CD14-positive monocyte (primary cell): ENCODE measurements at regions not wholly inside any gene's neighbourhood (a gene's known extent, or its start where the extent isn't known, plus 50 kb on each side); places are given as distances from the start of the nearest gene placed in this dataset.

Experiments
- DNase-seq, 3 donors: peaks; one replicate each; pipeline ENCODE4 v3.0.0-alpha.2; 2011 to 2022
- H2AFZ ChIP-seq: 2 replicates; pipeline ENCODE4 v1.6.0; 2012; ENCODE audit warnings: mild to moderate bottlenecking, low read depth, low read length, inconsistent platforms; ENCODE audit not compliant: insufficient read depth, poor library complexity, severe bottlenecking
- H3K27ac ChIP-seq, 2 donors: 1 replicate in 1 of 2; 2 replicates in 1 of 2; pipeline ENCODE4 v1.5.1; 2012 to 2013; ENCODE audit warnings: low read length in 2 of 2, control low read depth in 1 of 2, inconsistent platforms in 1 of 2, low read depth in 1 of 2, mild to moderate bottlenecking in 1 of 2
- H3K27me3 ChIP-seq, 2 donors: one replicate each; pipeline versions ENCODE4 v1.6.0 to v1.6.1; 2011 to 2013; ENCODE audit warnings: low read length in 2 of 2; ENCODE audit not compliant: control insufficient read depth in 2 of 2, insufficient read depth in 2 of 2
- H3K36me3 ChIP-seq, 2 donors: replicated peaks in 1 of 2; 1 replicate in 1 of 2; 2 replicates in 1 of 2; pipeline versions ENCODE4 v1.5.1 to v1.6.1; 2012 to 2013; ENCODE audit warnings: low read length in 2 of 2, control low read depth in 1 of 2, inconsistent platforms in 1 of 2, mild to moderate bottlenecking in 1 of 2; ENCODE audit not compliant: insufficient read depth in 2 of 2, control insufficient read depth in 1 of 2
- H3K4me1 ChIP-seq, 2 donors: 1 replicate in 1 of 2; 2 replicates in 1 of 2; pipeline versions ENCODE4 v1.5.1 to v1.6.1; 2012 to 2013; ENCODE audit warnings: low read length in 2 of 2, control low read depth in 1 of 2, inconsistent platforms in 1 of 2, mild to moderate bottlenecking in 1 of 2, moderate library complexity in 1 of 2; ENCODE audit not compliant: insufficient read depth in 2 of 2, control insufficient read depth in 1 of 2
- H3K4me2 ChIP-seq: replicated peaks from 2 replicates; pipeline ENCODE3; 2012; ENCODE audit warnings: low read length, moderate library complexity, mild to moderate bottlenecking; ENCODE audit not compliant: poor library complexity, severe bottlenecking; ENCODE audit errors: extremely low read depth
- H3K4me3 ChIP-seq, 3 experiments: fragments of 200-600 bp in 1 of 3; sonication (generic) in 1 of 3; replicated peaks in 1 of 3; 1 replicate in 2 of 3; 2 replicates in 1 of 3; pipeline ENCODE4 v1.5.1; 2011 to 2013; ENCODE audit warnings: low read length in 3 of 3, mild to moderate bottlenecking in 3 of 3, control low read depth in 2 of 3, low read depth in 2 of 3, inconsistent platforms in 1 of 3, moderate library complexity in 1 of 3
- H3K79me2 ChIP-seq: 2 replicates; pipeline ENCODE4 v1.6.0; 2012; ENCODE audit warnings: mild to moderate bottlenecking, control low read depth, inconsistent platforms, low read length, moderate library complexity; ENCODE audit not compliant: insufficient read depth
- H3K9ac ChIP-seq: 2 replicates; pipeline ENCODE4 v1.6.0; 2017; ENCODE audit warnings: low read length, mild to moderate bottlenecking; ENCODE audit not compliant: insufficient read depth, poor library complexity, severe bottlenecking
- H3K9me3 ChIP-seq, 2 donors: replicated peaks in 1 of 2; 1 replicate in 1 of 2; 2 replicates in 1 of 2; pipeline versions ENCODE4 v1.5.1 to v1.6.1; 2012 to 2013; ENCODE audit warnings: low read length in 2 of 2, control low read depth in 1 of 2; ENCODE audit not compliant: control insufficient read depth in 1 of 2, insufficient read depth in 1 of 2
- H4K20me1 ChIP-seq: 2 replicates; pipeline ENCODE4 v1.6.0; 2012; ENCODE audit warnings: mild to moderate bottlenecking, low read length, control low read depth, moderate library complexity; ENCODE audit not compliant: insufficient read depth
- H3K27ac Mint-ChIP-seq, 7 donors: one replicate each; pipeline ENCODE4 v1.8.0; 2020; ENCODE audit warnings: mild to moderate bottlenecking in 7 of 7, mixed read lengths in 7 of 7, moderate library complexity in 6 of 7, inconsistent platforms in 2 of 7
- H3K27me3 Mint-ChIP-seq, 3 donors: one replicate each; pipeline ENCODE4 v1.8.0; 2021 to 2022; ENCODE audit warnings: low read depth in 3 of 3, mild to moderate bottlenecking in 3 of 3, mixed read lengths in 3 of 3, moderate library complexity in 3 of 3, inconsistent platforms in 1 of 3
- H3K36me3 Mint-ChIP-seq, 2 donors: one replicate each; pipeline ENCODE4 v1.8.0; 2020; ENCODE audit warnings: mixed read lengths in 2 of 2, inconsistent platforms in 1 of 2, mild to moderate bottlenecking in 1 of 2
- H3K4me1 Mint-ChIP-seq: one replicate; pipeline ENCODE4 v1.8.0; 2020; ENCODE audit warnings: mild to moderate bottlenecking, mixed read lengths
- H3K4me3 Mint-ChIP-seq, 2 donors: one replicate each; pipeline ENCODE4 v1.8.0; 2020; ENCODE audit warnings: mild to moderate bottlenecking in 2 of 2, mixed read lengths in 2 of 2, moderate library complexity in 1 of 2
- H3K9me3 Mint-ChIP-seq, 7 donors: one replicate each; pipeline ENCODE4 v1.8.0; 2020 to 2022; ENCODE audit warnings: mixed read lengths in 7 of 7, mild to moderate bottlenecking in 6 of 7, moderate library complexity in 6 of 7, inconsistent platforms in 2 of 7
- CTCF ChIP-seq: fragments of 200-600 bp; IDR thresholded peaks from one replicate; pipeline ENCODE4 v1.8.0; 2022; ENCODE audit warnings: antibody characterized with exemption, mild to moderate bottlenecking
- WGBS: methylation state at CpG from one replicate; pipeline ENCODE4 v1.1.5; 2013; ENCODE audit warnings: missing lambda C conversion rate; ENCODE audit not compliant: insufficient coverage; 5-methylcytosine and 5-hydroxymethylcytosine counted together
- intact Hi-C, 2 donors: fragments of 100-400 bp; cut with micrococcal nuclease; formaldehyde crosslinking; loops; one replicate each; pipeline versions ENCODE4 v1.15.0 to v1.15.1; 2023

GRCh38 chr20:43345676-43346075 lies 112.0 kb upstream of the SRSF6 start:
- H3K4me3 ChIP-seq, result no peak overlapping the region
- WGBS, result 89% methylated on average over 3 of the region's 8 CpGs
- no peak for TF ChIP-seq CTCF
- no peak overlapping the region for H2AFZ ChIP-seq
- intact Hi-C loops, result no loop called here
- H3K9me3 ChIP-seq, result peaks cover 19 to 26% of the 10 kb centered on the region in 2 donors
- Mint-ChIP-seq H3K36me3 (no peaks in the 10 kb centered on the region), H3K9me3 (peaks cover 18 to 35% (median 31%) of the 10 kb centered on the region in 7 donors), H3K27ac (no peak overlapping the region), H3K4me3 (no peak overlapping the region), H3K4me1 (no peaks in the 10 kb centered on the region), H3K27me3 (peaks cover 1 to 3% (median 1%) of the 10 kb centered on the region in 3 donors)
- no peaks in the 10 kb centered on the region for H3K79me2 ChIP-seq
- H3K27me3 ChIP-seq, result no peaks in the 10 kb centered on the region
- no peak overlapping the region for H3K9ac ChIP-seq
- H4K20me1 ChIP-seq, result no peaks in the 10 kb centered on the region
- no peak overlapping the region for H3K27ac ChIP-seq
- H3K4me1 ChIP-seq, result no peaks in the 10 kb centered on the region
- H3K4me2 ChIP-seq, result no peak overlapping the region
- DNase-seq, result no peak
- no peaks in the 10 kb centered on the region for H3K36me3 ChIP-seq

GRCh38 chr20:43341511-43341910 lies 116.2 kb upstream of the SRSF6 start:
- H3K4me1 ChIP-seq, result no peaks in the 10 kb centered on the region
- no peaks in the 10 kb centered on the region for H3K36me3 ChIP-seq
- H3K27ac Mint-ChIP-seq, result no peak overlapping the region
- no peaks in the 10 kb centered on the region for H3K27me3 ChIP-seq
- H3K9me3 Mint-ChIP-seq, result peaks cover 28 to 57% (median 44%) of the 10 kb centered on the region in 7 donors
- H4K20me1 ChIP-seq, result no peaks in the 10 kb centered on the region
- H3K79me2 ChIP-seq, result no peaks in the 10 kb centered on the region
- no peak overlapping the region for H3K4me3 Mint-ChIP-seq
- no peak overlapping the region for H3K4me3 ChIP-seq
- H3K27ac ChIP-seq, result no peak overlapping the region
- H3K9ac ChIP-seq, result no peak overlapping the region
- peaks cover 36 to 45% of the 10 kb centered on the region in 2 donors for H3K9me3 ChIP-seq
- intact Hi-C loops, result no loop called here
- no peak overlapping the region for H2AFZ ChIP-seq
- no peak for TF ChIP-seq CTCF
- H3K4me2 ChIP-seq, result no peak overlapping the region
- DNase-seq, result no peak
- H3K4me1 Mint-ChIP-seq, result no peaks in the 10 kb centered on the region
- H3K36me3 Mint-ChIP-seq, result no peaks in the 10 kb centered on the region
- WGBS, result 93% methylated on average over 4 of the region's 5 CpGs
- peaks cover 1 to 3% (median 1%) of the 10 kb centered on the region in 3 donors for H3K27me3 Mint-ChIP-seq
